Naive thymus-derived CD4-positive, alpha-beta T cell (primary cell): ENCODE measurements at regions not wholly inside any gene's neighbourhood (a gene's known extent, or its start where the extent isn't known, plus 50 kb on each side); places are given as distances from the start of the nearest gene placed in this dataset.

ENCODE experiments used
- ATAC-seq: fragments of 150-1000 bp; cut with Tn5 transposase; 2 replicates; pipeline ENCODE4 v1.10.0; 2021; ENCODE audit warnings: mild to moderate bottlenecking, moderate library complexity
- CTCF ChIA-PET: fragments of 350-600 bp; sonication (Branson Sonifier 250); formaldehyde crosslinking; loops from one replicate; lab custom pipeline; 2021; ENCODE audit warnings: antibody characterized with exemption; lab: Charles Lee
- POLR2A ChIA-PET: fragments of 350-600 bp; sonication (Branson Sonifier 250); formaldehyde crosslinking; loops from one replicate; lab custom pipeline; 2021; ENCODE audit warnings: antibody characterized with exemption, inconsistent platforms; lab: Charles Lee
- DNase-seq, 9 donors: peaks; one replicate each; pipeline versions ENCODE4 v3.0.0 to v3.0.0-alpha.2; 2020 to 2022; ENCODE audit warnings: mixed read lengths in 1 of 9
- H3K27ac ChIP-seq: one replicate; pipeline ENCODE4 v1.7.0; 2013; ENCODE audit warnings: mild to moderate bottlenecking, low read depth, low read length, moderate library complexity
- H3K27me3 ChIP-seq, 2 donors: one replicate each; pipeline ENCODE4 v1.7.0; 2013; ENCODE audit warnings: low read length in 2 of 2, mild to moderate bottlenecking in 2 of 2, moderate library complexity in 2 of 2; ENCODE audit not compliant: control insufficient read depth in 2 of 2, insufficient read depth in 2 of 2
- H3K36me3 ChIP-seq, 3 experiments: 1 replicate in 2 of 3; 2 replicates in 1 of 3; pipeline ENCODE4 v1.7.0; 2013; ENCODE audit warnings: low read length in 3 of 3, mild to moderate bottlenecking in 3 of 3, moderate library complexity in 1 of 3; ENCODE audit not compliant: insufficient read depth in 3 of 3, control insufficient read depth in 2 of 3
- H3K4me1 ChIP-seq, 2 donors: one replicate each; pipeline ENCODE4 v1.7.0; 2013; ENCODE audit warnings: low read length in 2 of 2, mild to moderate bottlenecking in 2 of 2, moderate library complexity in 1 of 2; ENCODE audit not compliant: control insufficient read depth in 2 of 2, insufficient read depth in 2 of 2
- H3K4me3 ChIP-seq: 2 replicates; pipeline ENCODE4 v1.7.0; 2013; ENCODE audit warnings: mild to moderate bottlenecking, low read length
- H3K9me3 ChIP-seq, 3 experiments: 1 replicate in 2 of 3; 2 replicates in 1 of 3; pipeline ENCODE4 v1.7.0; 2013; ENCODE audit warnings: low read length in 3 of 3; ENCODE audit not compliant: control insufficient read depth in 2 of 3
- H3K27ac Mint-ChIP-seq, 9 donors: one replicate each; pipeline ENCODE4 v1.8.0; 2020 to 2022; ENCODE audit warnings: mixed read lengths in 9 of 9, mild to moderate bottlenecking in 8 of 9, moderate library complexity in 5 of 9, inconsistent platforms in 2 of 9
- H3K27me3 Mint-ChIP-seq, 5 donors: one replicate each; pipeline ENCODE4 v1.8.0; 2021 to 2022; ENCODE audit warnings: mixed read lengths in 5 of 5, mild to moderate bottlenecking in 1 of 5
- H3K36me3 Mint-ChIP-seq, 5 donors: one replicate each; pipeline ENCODE4 v1.8.0; 2020 to 2022; ENCODE audit warnings: mixed read lengths in 5 of 5, mild to moderate bottlenecking in 3 of 5, inconsistent platforms in 1 of 5
- H3K4me1 Mint-ChIP-seq, 7 donors: one replicate each; pipeline ENCODE4 v1.8.0; 2020 to 2022; ENCODE audit warnings: mixed read lengths in 7 of 7, mild to moderate bottlenecking in 3 of 7, inconsistent platforms in 1 of 7
- H3K4me3 Mint-ChIP-seq, 10 donors: one replicate each; pipeline ENCODE4 v1.8.0; 2020 to 2022; ENCODE audit warnings: mild to moderate bottlenecking in 10 of 10, mixed read lengths in 10 of 10, moderate library complexity in 6 of 10, inconsistent platforms in 2 of 10
- H3K9me3 Mint-ChIP-seq, 11 donors: one replicate each; pipeline ENCODE4 v1.8.0; 2020 to 2022; ENCODE audit warnings: mixed read lengths in 11 of 11, mild to moderate bottlenecking in 4 of 11, inconsistent platforms in 1 of 11, moderate library complexity in 1 of 11
- intact Hi-C, 2 donors: fragments of 100-400 bp; cut with micrococcal nuclease; formaldehyde crosslinking; loops; one replicate each; pipeline ENCODE4 v1.15.1; 2023

- H3K27me3 ChIP-seq = no peaks in the 10 kb centered on the region
- CTCF ChIA-PET = no interaction called here
- H3K4me3 ChIP-seq = no peak overlapping the region
- DNase-seq (no peak), ATAC-seq (no peak)
- Mint-ChIP-seq H3K36me3 (no peaks in the 10 kb centered on the region), H3K4me1 (no peaks in the 10 kb centered on the region), H3K27ac (no peak overlapping the region), H3K9me3 (peaks cover 0 to 19% (median 11%) of the 10 kb centered on the region in 11 donors), H3K27me3 (peaks cover 0 to 11% (median 0%) of the 10 kb centered on the region in 5 donors), H3K4me3 (no peak overlapping the region)
- no peaks in the 10 kb centered on the region for H3K4me1 ChIP-seq
- POLR2A ChIA-PET = interaction anchor here (0.6 kb wide), 1 partner anchor 851 kb away, joined by 4 read pairs; no protein-coding TSS in a partner anchor
- no peaks in the 10 kb centered on the region for H3K36me3 ChIP-seq
- H3K9me3 ChIP-seq = peaks cover 0 to 12% (median 0%) of the 10 kb centered on the region in 3 experiments
- intact Hi-C loops = no loop called here
- no peak overlapping the region for H3K27ac ChIP-seq
Measured at GRCh38 chr6:4625557-4625956, 150.6 kb upstream of the CDYL start.

- no peaks in the 10 kb centered on the region for H3K36me3 ChIP-seq
- POLR2A ChIA-PET = no interaction called here
- peaks cover 0 to 8% (median 0%) of the 10 kb centered on the region in 3 experiments for H3K9me3 ChIP-seq
- ATAC-seq (no peak), DNase-seq (no peak)
- H3K4me3 ChIP-seq = no peak overlapping the region
- H3K27me3 ChIP-seq = no peaks in the 10 kb centered on the region
- H3K27ac Mint-ChIP-seq = no peak overlapping the region
- no peak overlapping the region for H3K4me3 Mint-ChIP-seq
- H3K27ac ChIP-seq = no peak overlapping the region
- intact Hi-C loops = no loop called here
- H3K27me3 Mint-ChIP-seq = peaks cover 0 to 11% (median 0%) of the 10 kb centered on the region in 5 donors
- H3K4me1 ChIP-seq = no peaks in the 10 kb centered on the region
- H3K4me1 Mint-ChIP-seq = no peaks in the 10 kb centered on the region
- peaks cover 0 to 11% (median 9%) of the 10 kb centered on the region in 11 donors for H3K9me3 Mint-ChIP-seq
- CTCF ChIA-PET = no interaction called here
- no peaks in the 10 kb centered on the region for H3K36me3 Mint-ChIP-seq
Measured at GRCh38 chr6:4624726-4625125, 151.5 kb upstream of the CDYL start.

GRCh38 chr6:4620284-4621151, 155.7 kb upstream of the CDYL start:
- Histone ChIP-seq H3K27me3 (no peaks in the 10 kb centered on the region), H3K4me3 (no peak overlapping the region), H3K36me3 (no peaks in the 10 kb centered on the region), H3K9me3 (no peaks in the 10 kb centered on the region), H3K4me1 (no peaks in the 10 kb centered on the region), H3K27ac (no peak overlapping the region)
- no peaks in the 10 kb centered on the region for H3K4me1 Mint-ChIP-seq
- no peak overlapping the region for H3K27ac Mint-ChIP-seq
- peaks cover 0 to 7% (median 4%) of the 10 kb centered on the region in 5 donors for H3K27me3 Mint-ChIP-seq
- no peaks in the 10 kb centered on the region for H3K9me3 Mint-ChIP-seq
- no peak for ATAC-seq
- no peaks in the 10 kb centered on the region for H3K36me3 Mint-ChIP-seq
- CTCF ChIA-PET = no interaction called here
- DNase-seq = no peak
- POLR2A ChIA-PET = no interaction called here
- H3K4me3 Mint-ChIP-seq = peak overlapping the region in 1 of 10 donors; percentile 31
- intact Hi-C loops = no loop called here

GRCh38 chr6:4616311-4616710, 159.9 kb upstream of the CDYL start:
- H3K27me3 ChIP-seq = no peaks in the 10 kb centered on the region
- Mint-ChIP-seq H3K4me1 (peaks cover 0 to 1% (median 0%) of the 10 kb centered on the region in 7 donors), H3K36me3 (no peaks in the 10 kb centered on the region), H3K27me3 (peaks cover 0 to 28% (median 11%) of the 10 kb centered on the region in 5 donors), H3K27ac (no peak overlapping the region), H3K4me3 (no peak overlapping the region), H3K9me3 (peaks cover 0 to 7% (median 0%) of the 10 kb centered on the region in 11 donors)
- POLR2A ChIA-PET = no interaction called here
- intact Hi-C loops = no loop called here
- ATAC-seq = no peak
- H3K9me3 ChIP-seq = no peaks in the 10 kb centered on the region
- CTCF ChIA-PET = no interaction called here
- DNase-seq = no peak
- H3K36me3 ChIP-seq = no peaks in the 10 kb centered on the region
- no peak overlapping the region for H3K27ac ChIP-seq
- H3K4me3 ChIP-seq = no peak overlapping the region
- no peaks in the 10 kb centered on the region for H3K4me1 ChIP-seq

- peaks cover 0 to 7% (median 0%) of the 10 kb centered on the region in 11 donors for H3K9me3 Mint-ChIP-seq
- no peak overlapping the region for H3K27ac Mint-ChIP-seq
- peaks cover 0 to 28% (median 11%) of the 10 kb centered on the region in 5 donors for H3K27me3 Mint-ChIP-seq
- no peak for ATAC-seq
- H3K36me3 ChIP-seq = no peaks in the 10 kb centered on the region
- peaks cover 0 to 6% (median 2%) of the 10 kb centered on the region in 7 donors for H3K4me1 Mint-ChIP-seq
- H3K9me3 ChIP-seq = no peaks in the 10 kb centered on the region
- H3K27me3 ChIP-seq = no peaks in the 10 kb centered on the region
- no peaks in the 10 kb centered on the region for H3K36me3 Mint-ChIP-seq
- H3K4me1 ChIP-seq = no peaks in the 10 kb centered on the region
- CTCF ChIA-PET = no interaction called here
- intact Hi-C loops = no loop called here
- POLR2A ChIA-PET = no interaction called here
- H3K27ac ChIP-seq = no peak overlapping the region
- no peak overlapping the region for H3K4me3 Mint-ChIP-seq
- DNase-seq = no peak
- no peak overlapping the region for H3K4me3 ChIP-seq
Measured at GRCh38 chr6:4615891-4616290, 160.3 kb upstream of the CDYL start.

- ChIA-PET CTCF (no interaction called here), POLR2A (no interaction called here)
- no peak overlapping the region for H3K4me3 ChIP-seq
- H3K36me3 ChIP-seq = no peaks in the 10 kb centered on the region
- no peaks in the 10 kb centered on the region for H3K9me3 ChIP-seq
- H3K36me3 Mint-ChIP-seq = no peaks in the 10 kb centered on the region
- H3K9me3 Mint-ChIP-seq = peaks cover 0 to 7% (median 0%) of the 10 kb centered on the region in 11 donors
- ATAC-seq = no peak
- H3K27me3 ChIP-seq = no peaks in the 10 kb centered on the region
- peaks cover 0 to 28% (median 11%) of the 10 kb centered on the region in 5 donors for H3K27me3 Mint-ChIP-seq
- H3K27ac Mint-ChIP-seq = no peak overlapping the region
- H3K4me1 Mint-ChIP-seq = peaks cover 0 to 12% (median 4%) of the 10 kb centered on the region in 7 donors
- intact Hi-C loops = no loop called here
- H3K4me3 Mint-ChIP-seq = no peak overlapping the region
- H3K27ac ChIP-seq = no peak overlapping the region
- H3K4me1 ChIP-seq = peaks cover 0 to 3% of the 10 kb centered on the region in 2 donors
- no peak for DNase-seq
Measured at GRCh38 chr6:4615231-4615630, 161.0 kb upstream of the CDYL start.
